OCI-LY3 (cell line): ENCODE measurements at regions not wholly inside any gene's neighbourhood (a gene's known extent, or its start where the extent isn't known, plus 50 kb on each side); places are given as distances from the start of the nearest gene placed in this dataset.

ENCODE experiments used
- H2AFZ ChIP-seq: fragments of 200-600, 300-600 bp; shearing (Covaris generic); 2 replicates; pipeline ENCODE4 v1.6.0; 2014; ENCODE audit warnings: antibody characterized with exemption, low read depth, low read length
- H3K27ac ChIP-seq: fragments of 200-600, 300-600 bp; sonication (generic); 2 replicates; pipeline ENCODE4 v1.5.1; 2014; ENCODE audit warnings: mild to moderate bottlenecking, low read length, moderate library complexity, mixed read lengths
- H3K27me3 ChIP-seq: fragments of 200-600, 300-600 bp; sonication (generic); 2 replicates; pipeline ENCODE4 v1.6.1; 2014; ENCODE audit warnings: low read depth, low read length, mixed read lengths
- H3K36me3 ChIP-seq: fragments of 200-600, 300-600 bp; sonication (generic); replicated peaks from 2 replicates; pipeline ENCODE3; 2014; ENCODE audit warnings: low read depth, low read length, mixed read lengths
- H3K4me1 ChIP-seq: fragments of 300-600, 200-600 bp; sonication (generic); 2 replicates; pipeline ENCODE4 v1.6.1; 2014; ENCODE audit warnings: low read length, mixed read lengths
- H3K4me2 ChIP-seq: fragments of 200-600, 300-600 bp; sonication (generic); 2 replicates; pipeline ENCODE4 v1.6.1; 2014; ENCODE audit warnings: low read length, mixed read lengths
- H3K4me3 ChIP-seq: fragments of 300-600, 200-600 bp; sonication (generic); 2 replicates; pipeline ENCODE4 v1.5.1; 2014; ENCODE audit warnings: antibody characterized with exemption, mild to moderate bottlenecking, low read length, moderate library complexity
- H3K79me2 ChIP-seq: fragments of 300-600, 200-600 bp; shearing (Covaris generic); 2 replicates; pipeline ENCODE4 v1.6.1; 2014; ENCODE audit warnings: mild to moderate bottlenecking, low read length, mixed read lengths
- H3K9ac ChIP-seq: fragments of 300-600, 200-600 bp; shearing (Covaris generic); 2 replicates; pipeline ENCODE4 v1.6.0; 2014; ENCODE audit warnings: mild to moderate bottlenecking, low read length, moderate library complexity
- H3K9me3 ChIP-seq: fragments of 200-600, 300-600 bp; shearing (Covaris generic); 2 replicates; pipeline ENCODE4 v1.6.1; 2014; ENCODE audit warnings: low read length, mixed read lengths; ENCODE audit not compliant: insufficient read depth
- H4K20me1 ChIP-seq: fragments of 200-600, 300-600 bp; sonication (generic); 2 replicates; pipeline ENCODE4 v1.6.1; 2016; ENCODE audit warnings: low read length, mixed read lengths; ENCODE audit not compliant: insufficient read depth
- EZH2phosphoT487 ChIP-seq: fragments of 200-600 bp; shearing (Covaris generic); IDR thresholded peaks from 2 replicates; pipeline ENCODE4 v1.6.1; 2018; ENCODE audit warnings: antibody characterized with exemption, mixed run types, low read depth
- TF ChIP-seq, protein P1 (sequence below): fragments of 200-600, 300-600 bp; sonication (generic); IDR thresholded peaks from 2 replicates; pipeline ENCODE4 v1.5.1; 2014; ENCODE audit warnings: antibody characterized with exemption, low read length, low read depth

- no peak for TF ChIP-seq EZH2phosphoT487
- TF ChIP-seq, protein P1, sequence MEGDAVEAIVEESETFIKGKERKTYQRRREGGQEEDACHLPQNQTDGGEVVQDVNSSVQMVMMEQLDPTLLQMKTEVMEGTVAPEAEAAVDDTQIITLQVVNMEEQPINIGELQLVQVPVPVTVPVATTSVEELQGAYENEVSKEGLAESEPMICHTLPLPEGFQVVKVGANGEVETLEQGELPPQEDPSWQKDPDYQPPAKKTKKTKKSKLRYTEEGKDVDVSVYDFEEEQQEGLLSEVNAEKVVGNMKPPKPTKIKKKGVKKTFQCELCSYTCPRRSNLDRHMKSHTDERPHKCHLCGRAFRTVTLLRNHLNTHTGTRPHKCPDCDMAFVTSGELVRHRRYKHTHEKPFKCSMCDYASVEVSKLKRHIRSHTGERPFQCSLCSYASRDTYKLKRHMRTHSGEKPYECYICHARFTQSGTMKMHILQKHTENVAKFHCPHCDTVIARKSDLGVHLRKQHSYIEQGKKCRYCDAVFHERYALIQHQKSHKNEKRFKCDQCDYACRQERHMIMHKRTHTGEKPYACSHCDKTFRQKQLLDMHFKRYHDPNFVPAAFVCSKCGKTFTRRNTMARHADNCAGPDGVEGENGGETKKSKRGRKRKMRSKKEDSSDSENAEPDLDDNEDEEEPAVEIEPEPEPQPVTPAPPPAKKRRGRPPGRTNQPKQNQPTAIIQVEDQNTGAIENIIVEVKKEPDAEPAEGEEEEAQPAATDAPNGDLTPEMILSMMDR: no peak
- Histone ChIP-seq H3K27ac (no peak overlapping the region), H3K4me2 (peak overlapping the region; percentile 56), H2AFZ (no peak overlapping the region), H4K20me1 (no peaks in the 10 kb centered on the region), H3K36me3 (no peaks in the 10 kb centered on the region), H3K9me3 (no peaks in the 10 kb centered on the region), H3K4me3 (no peak overlapping the region), H3K27me3 (peaks cover 17% of the 10 kb centered on the region), H3K9ac (no peak overlapping the region), H3K79me2 (no peaks in the 10 kb centered on the region), H3K4me1 (peaks cover 28% of the 10 kb centered on the region)
Observed at GRCh38 chr9:14432666-14433350, 118.9 kb upstream of the NFIB start.

GRCh38 chr9:14428781-14429230, 114.9 kb upstream of the NFIB start:
- peaks cover 48% of the 10 kb centered on the region for H3K4me1 ChIP-seq
- H4K20me1 ChIP-seq: no peaks in the 10 kb centered on the region
- peak overlapping the region; percentile 43 for H3K9ac ChIP-seq
- no peaks in the 10 kb centered on the region for H3K36me3 ChIP-seq
- H3K4me2 ChIP-seq: peak overlapping the region; percentile 80
- peak overlapping the region; percentile 68 for H3K4me3 ChIP-seq
- H3K27ac ChIP-seq: peak overlapping the region; percentile 62
- no peak for TF ChIP-seq EZH2phosphoT487
- TF ChIP-seq, protein P1: peak; percentile 96
- no peaks in the 10 kb centered on the region for H3K9me3 ChIP-seq
- peak overlapping the region; percentile 77 for H2AFZ ChIP-seq
- H3K79me2 ChIP-seq: no peaks in the 10 kb centered on the region
- H3K27me3 ChIP-seq: no peaks in the 10 kb centered on the region

DNA sequence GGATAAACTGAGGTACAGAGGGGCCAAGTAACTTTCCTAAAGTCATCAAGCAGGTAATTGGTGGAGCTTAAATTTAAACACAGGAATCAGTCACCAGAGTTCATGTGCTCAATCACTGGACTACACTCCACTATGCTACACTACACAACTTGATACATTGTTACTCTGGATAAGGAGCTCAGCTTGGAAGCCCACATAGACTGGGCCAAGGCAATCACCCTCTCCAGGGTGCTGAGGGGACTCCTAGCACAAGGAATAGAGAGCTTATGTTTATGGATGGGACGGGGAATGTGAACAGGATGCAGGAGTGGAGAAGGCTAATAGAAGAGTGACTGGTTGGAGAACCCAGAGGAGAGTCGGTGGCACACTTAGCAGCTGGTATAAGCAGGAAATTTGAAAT, 113.5 kb upstream of the NFIB start:
- H3K27me3 ChIP-seq: no peaks in the 10 kb centered on the region

DNA sequence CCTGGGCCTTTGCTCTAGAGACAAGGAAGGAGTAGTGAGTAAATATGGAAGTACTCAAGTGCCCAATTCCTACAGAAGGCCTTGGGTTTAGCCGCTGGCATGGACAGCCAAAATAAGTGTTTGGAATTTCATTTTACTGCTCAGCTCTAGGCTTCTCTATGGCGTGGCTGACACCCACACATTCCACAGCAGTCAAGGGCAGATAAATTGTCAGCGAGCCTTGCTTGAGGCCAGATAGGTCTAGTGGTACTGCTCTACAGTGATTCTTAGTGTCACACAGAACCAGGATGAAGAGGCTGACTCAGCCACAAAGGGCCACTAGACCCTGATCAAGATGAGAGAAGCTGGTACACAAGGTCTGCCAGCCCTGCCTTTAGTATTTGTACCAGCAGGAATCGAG, 111.0 kb upstream of the NFIB start:
- Histone ChIP-seq H3K9ac (no peak overlapping the region), H3K79me2 (no peaks in the 10 kb centered on the region), H3K4me3 (no peak overlapping the region), H3K36me3 (no peaks in the 10 kb centered on the region), H3K4me1 (peaks cover 47% of the 10 kb centered on the region), H2AFZ (no peak overlapping the region), H3K27ac (no peak overlapping the region), H4K20me1 (no peaks in the 10 kb centered on the region), H3K4me2 (no peak overlapping the region), H3K27me3 (no peaks in the 10 kb centered on the region), H3K9me3 (no peaks in the 10 kb centered on the region)
- TF ChIP-seq, protein P1: no peak
- TF ChIP-seq EZH2phosphoT487: no peak

More for the DNA sequence above, 113.5 kb upstream of the NFIB start:
- peak overlapping the region; percentile 80 for H3K4me2 ChIP-seq
- no peaks in the 10 kb centered on the region for H3K79me2 ChIP-seq
- H3K27ac ChIP-seq: peak overlapping the region; percentile 30; the same call in 1 of the 2 replicates
- H2AFZ ChIP-seq: no peak overlapping the region
- TF ChIP-seq EZH2phosphoT487: no peak
- TF ChIP-seq, protein P1: no peak
- H3K9me3 ChIP-seq: no peaks in the 10 kb centered on the region
- no peaks in the 10 kb centered on the region for H4K20me1 ChIP-seq
- H3K4me1 ChIP-seq: peaks cover 41% of the 10 kb centered on the region
- no peak overlapping the region for H3K4me3 ChIP-seq
- no peak overlapping the region for H3K9ac ChIP-seq
- H3K36me3 ChIP-seq: no peaks in the 10 kb centered on the region
